LNCaP clone FGC (cell line): ENCODE measurements at regions not wholly inside any gene's neighbourhood (a gene's known extent, or its start where the extent isn't known, plus 50 kb on each side); places are given as distances from the start of the nearest gene placed in this dataset.

ENCODE experiments used
- DNase-seq: peaks from one replicate; pipeline ENCODE4 v3.0.0-alpha.2; 2011; ENCODE audit warnings: low read depth
- H3K4me3 ChIP-seq: 2 replicates; pipeline ENCODE4 v1.5.1; 2011; ENCODE audit warnings: mild to moderate bottlenecking, low read depth, low read length, control low read depth
- TF ChIP-seq, protein P1 (sequence below): IDR thresholded peaks from 2 replicates; pipeline ENCODE4 v1.5.1; 2012; ENCODE audit warnings: mild to moderate bottlenecking; ENCODE audit not compliant: control insufficient read depth, insufficient read depth; ENCODE audit errors: extremely low read depth

DNA sequence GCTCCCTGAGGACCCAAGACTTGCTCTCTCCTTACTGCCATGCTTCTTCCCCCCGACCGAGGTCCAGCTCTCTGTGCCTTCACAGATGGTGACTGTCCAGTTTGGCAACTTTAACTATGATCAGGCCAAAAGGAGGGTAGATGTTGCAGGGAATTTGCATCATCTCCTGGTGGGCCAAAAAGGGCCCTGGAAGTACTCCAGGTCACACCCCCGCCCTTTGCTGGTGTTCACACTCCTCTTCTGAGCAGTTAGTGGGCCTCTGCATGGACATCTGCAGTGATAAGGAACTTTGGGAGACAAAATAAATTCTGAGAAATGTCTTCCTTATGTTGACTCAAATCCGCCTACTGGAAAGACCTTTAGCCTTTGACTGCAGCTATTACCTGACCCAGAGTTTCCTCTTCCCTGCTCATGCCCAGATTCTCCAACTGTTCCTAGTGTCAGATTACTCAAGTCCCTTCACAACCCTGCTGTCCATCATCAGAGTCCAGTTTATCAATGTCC is 234.4 kb downstream of the LOXHD1 start:
- no peak overlapping the region for H3K4me3 ChIP-seq
- DNase-seq: no peak
- TF ChIP-seq, protein P1, sequence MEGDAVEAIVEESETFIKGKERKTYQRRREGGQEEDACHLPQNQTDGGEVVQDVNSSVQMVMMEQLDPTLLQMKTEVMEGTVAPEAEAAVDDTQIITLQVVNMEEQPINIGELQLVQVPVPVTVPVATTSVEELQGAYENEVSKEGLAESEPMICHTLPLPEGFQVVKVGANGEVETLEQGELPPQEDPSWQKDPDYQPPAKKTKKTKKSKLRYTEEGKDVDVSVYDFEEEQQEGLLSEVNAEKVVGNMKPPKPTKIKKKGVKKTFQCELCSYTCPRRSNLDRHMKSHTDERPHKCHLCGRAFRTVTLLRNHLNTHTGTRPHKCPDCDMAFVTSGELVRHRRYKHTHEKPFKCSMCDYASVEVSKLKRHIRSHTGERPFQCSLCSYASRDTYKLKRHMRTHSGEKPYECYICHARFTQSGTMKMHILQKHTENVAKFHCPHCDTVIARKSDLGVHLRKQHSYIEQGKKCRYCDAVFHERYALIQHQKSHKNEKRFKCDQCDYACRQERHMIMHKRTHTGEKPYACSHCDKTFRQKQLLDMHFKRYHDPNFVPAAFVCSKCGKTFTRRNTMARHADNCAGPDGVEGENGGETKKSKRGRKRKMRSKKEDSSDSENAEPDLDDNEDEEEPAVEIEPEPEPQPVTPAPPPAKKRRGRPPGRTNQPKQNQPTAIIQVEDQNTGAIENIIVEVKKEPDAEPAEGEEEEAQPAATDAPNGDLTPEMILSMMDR: no peak

DNA sequence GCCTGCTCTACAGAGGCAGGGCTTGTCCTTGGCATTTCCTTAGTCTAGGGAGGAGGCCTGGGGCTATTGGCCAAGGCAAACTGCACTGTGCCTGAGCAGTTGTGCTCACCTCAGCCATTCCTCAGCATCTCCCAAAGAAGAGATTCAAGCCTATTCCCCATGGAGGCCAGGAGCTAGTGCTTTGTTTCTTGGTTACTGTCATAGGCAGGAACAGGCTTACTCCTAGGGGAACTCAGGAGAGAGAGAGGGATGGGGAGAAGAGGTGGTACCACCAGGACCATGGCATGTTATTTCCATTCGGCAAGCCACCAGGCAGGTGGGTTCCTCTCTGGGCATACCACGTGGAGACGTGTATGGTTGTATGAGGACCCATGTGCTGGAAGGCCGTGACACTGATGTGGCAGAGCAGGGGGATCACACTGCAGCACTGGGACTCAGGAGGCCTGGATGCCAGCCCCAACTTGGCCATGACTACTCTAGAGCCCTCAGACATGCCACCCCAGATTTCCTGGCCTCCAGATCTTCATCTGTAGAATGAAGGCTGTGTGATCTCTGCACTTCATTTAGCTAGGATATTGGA is 233.7 kb downstream of the LOXHD1 start:
- H3K4me3 ChIP-seq: no peak overlapping the region
- DNase-seq: no peak
- TF ChIP-seq, protein P1: no peak

DNA sequence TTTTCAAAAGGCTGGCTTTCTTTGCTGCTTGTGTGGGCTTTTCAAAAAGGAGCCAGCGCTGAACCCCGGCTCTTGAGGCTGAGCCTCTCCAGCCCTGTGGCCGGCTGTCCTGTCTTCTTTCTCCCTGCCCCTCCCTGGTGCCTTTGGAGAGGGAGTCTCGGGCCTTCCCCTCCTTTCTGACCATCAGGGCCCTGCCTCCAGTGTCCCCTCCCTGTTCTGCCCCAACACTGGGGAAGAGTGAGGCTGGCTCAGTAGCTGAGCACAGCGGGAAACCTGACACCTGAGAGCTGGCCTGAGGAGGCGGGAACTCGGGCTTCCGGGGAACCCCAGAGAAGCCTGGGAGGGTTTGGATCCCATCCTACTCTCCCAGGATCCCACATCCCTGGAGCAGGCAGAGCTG is 232.1 kb downstream of the LOXHD1 start:
- DNase-seq: no peak
- TF ChIP-seq, protein P1: no peak
- H3K4me3 ChIP-seq: no peak overlapping the region

DNA sequence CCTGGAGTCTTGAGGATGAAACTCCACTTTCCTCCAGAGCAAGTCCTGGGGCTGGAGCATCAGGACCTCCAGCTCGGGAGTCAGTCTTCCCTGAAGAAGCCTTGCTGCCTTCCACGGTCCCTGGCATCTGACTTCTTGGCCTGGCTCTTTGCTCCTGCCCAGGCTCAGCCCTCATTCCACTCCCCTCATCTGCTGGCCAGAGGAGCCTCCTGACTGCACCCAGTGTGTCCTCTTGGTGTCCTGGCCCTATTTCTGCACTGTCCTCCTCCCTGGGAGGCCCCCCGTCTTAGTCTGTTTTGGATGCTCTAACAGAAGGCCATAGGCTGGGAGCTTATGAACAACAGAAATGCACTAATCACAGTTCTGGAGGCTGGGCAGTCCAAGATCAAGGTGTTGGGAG is 231.5 kb downstream of the LOXHD1 start:
- DNase-seq: no peak
- TF ChIP-seq, protein P1: no peak
- H3K4me3 ChIP-seq: no peak overlapping the region

DNA sequence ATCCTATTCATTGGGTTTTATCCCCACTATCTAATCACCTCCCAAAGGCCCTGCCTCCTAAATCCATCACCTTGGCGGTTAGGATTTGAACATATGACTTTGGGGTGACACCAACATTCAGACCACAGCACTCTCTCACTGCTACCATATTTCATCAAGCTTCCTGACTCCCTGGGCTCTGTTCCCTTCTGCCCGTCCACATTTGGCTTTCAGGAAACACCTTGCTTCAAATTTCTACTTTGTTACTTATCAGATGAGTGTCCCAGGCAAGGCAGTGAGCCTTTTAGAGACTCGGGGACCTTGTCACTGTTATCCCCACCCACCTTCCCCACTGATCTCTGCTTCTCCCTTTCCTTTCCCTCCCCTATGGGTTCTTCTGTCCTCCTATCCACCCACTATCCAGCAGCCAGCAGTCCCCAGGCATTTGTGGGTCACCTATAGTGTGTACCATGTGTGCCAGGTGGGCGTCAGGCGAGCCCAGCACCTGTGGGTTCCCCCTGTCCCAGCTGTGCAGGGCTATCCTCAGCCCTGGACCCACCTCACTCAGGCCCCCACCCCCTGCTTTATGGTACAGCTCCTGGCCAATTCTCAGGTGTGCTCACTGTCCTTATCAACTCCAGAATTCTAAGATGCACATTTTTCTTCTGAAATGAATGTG is 230.9 kb downstream of the LOXHD1 start:
- DNase-seq: no peak
- TF ChIP-seq, protein P1: no peak

DNA sequence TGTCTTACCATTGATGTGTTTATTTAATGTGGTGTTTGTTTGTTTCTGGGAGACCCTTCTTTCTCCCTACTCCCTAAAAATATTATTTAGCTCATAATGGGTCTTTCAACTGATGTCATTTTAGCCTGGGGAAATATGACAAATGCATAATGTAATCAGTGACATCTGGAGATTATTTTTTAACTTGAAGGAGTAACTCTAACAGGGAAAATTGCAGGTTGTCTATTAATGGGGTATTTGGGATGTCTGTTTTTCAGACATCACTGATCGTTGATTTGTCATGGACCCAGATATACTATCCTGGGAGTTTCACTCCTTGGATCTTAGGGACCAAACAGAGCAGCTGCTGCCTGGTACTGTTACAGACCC is 230.4 kb downstream of the LOXHD1 start:
- TF ChIP-seq, protein P1: no peak
- H3K4me3 ChIP-seq: no peak overlapping the region
- DNase-seq: no peak

More for the DNA sequence above, 230.9 kb downstream of the LOXHD1 start:
- H3K4me3 ChIP-seq: no peak overlapping the region
